IMR-90 (cell line): ENCODE measurements at regions not wholly inside any gene's neighbourhood (a gene's known extent, or its start where the extent isn't known, plus 50 kb on each side); places are given as distances from the start of the nearest gene placed in this dataset.

Experiments
- ATAC-seq: fragments of 200-7000 bp; cut with Tn5 transposase; 2 replicates; pipeline ENCODE4 v1.9.1; 2020; ENCODE audit warnings: low read depth, mild to moderate bottlenecking, moderate library complexity
- BruUV-seq: library from RNA; stranded (reverse); fragments of 400-500 nt; replicated peaks from 2 replicates; lab custom pipeline; 2021; lab: Mats Ljungman, UMichigan
- CTCF ChIA-PET: fragments of 300-600 bp; formaldehyde crosslinking; extraction: SDS; loops from one replicate; lab custom pipeline; 2021; ENCODE audit warnings: antibody characterized with exemption; lab: Yijun Ruan, JAX
- POLR2A ChIA-PET: fragments of 300-600 bp; sonication (Branson Sonifier 250); formaldehyde crosslinking; loops from one replicate; lab custom pipeline; 2022; ENCODE audit warnings: antibody characterized with exemption; ENCODE audit not compliant: unreplicated experiment; lab: Charles Lee
- DNase-seq: peaks from one replicate; pipeline ENCODE4 v3.0.0; 2013
- H2AFZ ChIP-seq: replicated peaks from 2 replicates; pipeline ENCODE3; 2013; ENCODE audit warnings: low read length, mild to moderate bottlenecking; ENCODE audit not compliant: poor library complexity
- H2AK5ac ChIP-seq: 2 replicates; pipeline ENCODE4 v1.6.1; 2013; ENCODE audit warnings: low read depth, low read length, inconsistent platforms
- H2AK9ac ChIP-seq: replicated peaks from 2 replicates; pipeline ENCODE3; 2013; ENCODE audit warnings: mild to moderate bottlenecking, low read depth, low read length, moderate library complexity; ENCODE audit not compliant: poor library complexity
- H2BK120ac ChIP-seq: 2 replicates; pipeline ENCODE4 v1.6.1; 2013; ENCODE audit warnings: low read depth, low read length, inconsistent platforms
- H2BK15ac ChIP-seq: 3 replicates; pipeline ENCODE4 v1.6.1; 2013; ENCODE audit warnings: low read depth, low read length, inconsistent platforms
- H2BK20ac ChIP-seq: 2 replicates; pipeline ENCODE4 v1.6.1; 2013; ENCODE audit warnings: low read depth, mild to moderate bottlenecking, inconsistent platforms, low read length, moderate library complexity
- H2BK5ac ChIP-seq: 2 replicates; pipeline ENCODE4 v1.6.1; 2013; ENCODE audit warnings: mild to moderate bottlenecking, low read depth, low read length, inconsistent platforms; ENCODE audit not compliant: poor library complexity, severe bottlenecking
- H3K14ac ChIP-seq: replicated peaks from 2 replicates; pipeline ENCODE4 v1.6.1; 2013; ENCODE audit warnings: low read depth, low read length, inconsistent platforms
- H3K18ac ChIP-seq: 2 replicates; pipeline ENCODE4 v1.6.1; 2013; ENCODE audit warnings: low read depth, low read length, control low read depth
- H3K23ac ChIP-seq: 2 replicates; pipeline ENCODE4 v1.6.1; 2013; ENCODE audit warnings: low read depth, low read length, inconsistent platforms
- H3K27ac ChIP-seq: 2 replicates; pipeline ENCODE4 v1.5.1; 2013; ENCODE audit warnings: mild to moderate bottlenecking, control low read depth, low read length; ENCODE audit not compliant: insufficient read depth
- H3K27me3 ChIP-seq: 2 replicates; pipeline ENCODE4 v1.6.1; 2013; ENCODE audit warnings: low read length; ENCODE audit not compliant: control insufficient read depth, insufficient read depth
- H3K36me3 ChIP-seq: 2 replicates; pipeline ENCODE4 v1.6.1; 2013; ENCODE audit warnings: low read length, mixed read lengths; ENCODE audit not compliant: control insufficient read depth, insufficient read depth
- H3K4ac ChIP-seq: 2 replicates; pipeline ENCODE4 v1.6.1; 2013; ENCODE audit warnings: low read depth, low read length, inconsistent platforms
- H3K4me1 ChIP-seq: 2 replicates; pipeline ENCODE4 v1.6.1; 2013; ENCODE audit warnings: low read length, mixed read lengths; ENCODE audit not compliant: control insufficient read depth, insufficient read depth
- H3K4me2 ChIP-seq: 2 replicates; pipeline ENCODE4 v1.6.1; 2013; ENCODE audit warnings: low read depth, mild to moderate bottlenecking, control low read depth, low read length, moderate library complexity
- H3K4me3 ChIP-seq: 2 replicates; pipeline ENCODE4 v1.5.1; 2013; ENCODE audit warnings: low read depth, mild to moderate bottlenecking, control low read depth, low read length, moderate library complexity; ENCODE audit not compliant: insufficient read depth
- H3K56ac ChIP-seq: 2 replicates; pipeline ENCODE4 v1.6.1; 2013; ENCODE audit warnings: low read length, inconsistent platforms; ENCODE audit not compliant: insufficient read depth; ENCODE audit errors: extremely low read depth
- H3K79me1 ChIP-seq, 2 experiments: 2 replicates each; pipeline ENCODE4 v1.6.1; 2013; ENCODE audit warnings: low read length in 2 of 2, inconsistent platforms in 1 of 2, low read depth in 1 of 2
- H3K9ac ChIP-seq: 2 replicates; pipeline ENCODE4 v1.6.1; 2013; ENCODE audit warnings: low read depth, low read length, control low read depth
- H3K9me1 ChIP-seq: 2 replicates; pipeline ENCODE4 v1.6.1; 2013; ENCODE audit warnings: low read length, inconsistent platforms; ENCODE audit not compliant: insufficient read depth
- H3K9me3 ChIP-seq: 2 replicates; pipeline ENCODE4 v1.6.1; 2013; ENCODE audit warnings: low read length; ENCODE audit not compliant: control insufficient read depth, insufficient read depth
- H4K20me1 ChIP-seq: 2 replicates; pipeline ENCODE4 v1.6.1; 2013; ENCODE audit warnings: low read length, inconsistent platforms; ENCODE audit not compliant: insufficient read depth
- H4K5ac ChIP-seq: 2 replicates; pipeline ENCODE4 v1.6.1; 2013; ENCODE audit warnings: mild to moderate bottlenecking, low read depth, low read length, control low read depth
- H4K8ac ChIP-seq, 2 experiments: 2 replicates each; pipeline ENCODE4 v1.6.1; 2013; ENCODE audit warnings: low read depth in 2 of 2, low read length in 2 of 2, control low read depth in 1 of 2, inconsistent platforms in 1 of 2
- H4K91ac ChIP-seq: 2 replicates; pipeline ENCODE4 v1.6.1; 2013; ENCODE audit warnings: low read depth, low read length, inconsistent platforms; ENCODE audit not compliant: insufficient read depth
- BHLHE40 ChIP-seq: fragments of 150-350 bp; IDR thresholded peaks from 2 replicates; pipeline ENCODE4 v1.6.1; 2016; ENCODE audit warnings: mild to moderate bottlenecking, low read depth, low read length
- CEBPB ChIP-seq: IDR thresholded peaks from 2 replicates; pipeline ENCODE4 v1.6.1; 2012; ENCODE audit warnings: low read depth, low read length, improper control_type of control experiment
- CHD1 ChIP-seq: IDR thresholded peaks from 2 replicates; pipeline ENCODE4 v1.6.1; 2012; ENCODE audit warnings: low read depth, low read length, improper control_type of control experiment
- FOS ChIP-seq: fragments of 150-350 bp; IDR thresholded peaks from 2 replicates; pipeline ENCODE4 v1.6.1; 2016; ENCODE audit warnings: low read depth, low read length
- MAFK ChIP-seq: IDR thresholded peaks from 2 replicates; pipeline ENCODE4 v1.6.1; 2012; ENCODE audit warnings: low read depth, low read length, improper control_type of control experiment
- MAZ ChIP-seq: IDR thresholded peaks from 2 replicates; pipeline ENCODE4 v1.6.1; 2012; ENCODE audit warnings: low read depth, mild to moderate bottlenecking, low read length, improper control_type of control experiment, moderate library complexity, borderline replicate concordance
- MXI1 ChIP-seq: IDR thresholded peaks from 2 replicates; pipeline ENCODE4 v1.6.1; 2012; ENCODE audit warnings: low read depth, mild to moderate bottlenecking, low read length, moderate library complexity, borderline replicate concordance
- NFE2L2 ChIP-seq: fragments of 150-350 bp; IDR thresholded peaks from 2 replicates; pipeline ENCODE4 v1.6.1; 2016; ENCODE audit warnings: low read depth, mild to moderate bottlenecking, low read length
- POLR2A ChIP-seq: IDR thresholded peaks from 2 replicates; pipeline ENCODE4 v1.6.1; 2012; ENCODE audit warnings: mild to moderate bottlenecking, low read depth, low read length
- RAD21 ChIP-seq: IDR thresholded peaks from 2 replicates; pipeline ENCODE4 v1.6.1; 2012; ENCODE audit warnings: low read length, improper control_type of control experiment
- RCOR1 ChIP-seq: IDR thresholded peaks from 2 replicates; pipeline ENCODE4 v1.6.1; 2012; ENCODE audit warnings: mild to moderate bottlenecking, low read length, improper control_type of control experiment; ENCODE audit not compliant: insufficient replicate concordance
- RFX5 ChIP-seq: IDR thresholded peaks from 2 replicates; pipeline ENCODE4 v1.8.0; 2012; ENCODE audit warnings: low read depth, mild to moderate bottlenecking, low read length, moderate library complexity
- SMC3 ChIP-seq: fragments of 150-350 bp; IDR thresholded peaks from 2 replicates; pipeline ENCODE4 v1.6.1; 2016; ENCODE audit warnings: low read depth, mild to moderate bottlenecking, antibody characterized with exemption, low read length, moderate library complexity
- USF2 ChIP-seq: fragments of 150-350 bp; IDR thresholded peaks from 2 replicates; pipeline ENCODE4 v1.6.1; 2017; ENCODE audit warnings: mild to moderate bottlenecking, antibody characterized with exemption, low read length, low read depth
- WGBS, 2 experiments: methylation state at CpG; one replicate each; pipeline versions ENCODE4 v1.1.5 to v1.1.7; 2013; ENCODE audit warnings: missing lambda C conversion rate in 2 of 2; ENCODE audit not compliant: insufficient read length in 1 of 2; ENCODE audit errors: extremely low coverage in 2 of 2; 5-methylcytosine and 5-hydroxymethylcytosine counted together
- dilution Hi-C: fragments of 300-500 bp; cut with HindIII; formaldehyde crosslinking; loops from one replicate; pipeline ENCODE4 v1.14.3; 2018; ENCODE audit warnings: low sequenced_read_pairs; ENCODE audit not compliant: unreplicated experiment
- in situ Hi-C: fragments of 300-500 bp; cut with MboI; formaldehyde crosslinking; loops from 3 replicates; pipeline ENCODE4 v1.14.3; 2019; ENCODE audit warnings: low sequenced_read_pairs, inconsistent platforms, mixed read lengths
- intact Hi-C: fragments of 100-400 bp; cut with micrococcal nuclease; formaldehyde crosslinking; loops from 2 replicates; pipeline ENCODE4 v1.10.0; 2022
- TF ChIP-seq, protein P1 (sequence below): conservative IDR thresholded peaks from 2 replicates; pipeline ENCODE4 v1.5.1; 2012; ENCODE audit warnings: mild to moderate bottlenecking, low read depth, low read length, improper control_type of control experiment
- TF ChIP-seq, protein P2 (sequence below): fragments of 150-350 bp; IDR thresholded peaks from 2 replicates; pipeline ENCODE4 v1.6.1; 2016; ENCODE audit warnings: low read depth, mild to moderate bottlenecking, low read length, moderate library complexity, borderline replicate concordance

DNA sequence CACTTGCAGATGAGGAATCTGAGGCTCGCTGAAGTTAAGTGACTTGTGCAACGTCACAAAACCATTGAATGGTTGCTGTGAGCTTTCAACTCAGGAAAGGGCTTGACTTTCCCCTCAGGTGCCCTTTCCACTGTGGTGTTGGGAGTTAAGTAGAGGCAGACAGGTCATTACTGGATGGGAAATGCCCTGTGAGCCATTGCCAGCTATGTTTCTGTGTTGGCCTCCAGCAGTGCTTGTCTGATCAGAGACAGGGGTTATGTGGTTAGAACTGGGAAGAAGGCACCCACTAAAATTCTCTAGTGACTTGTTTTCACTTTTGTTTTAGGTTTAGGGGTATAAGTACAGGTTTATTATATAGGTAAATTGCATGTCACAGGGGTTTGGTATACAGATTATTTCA is 96.6 kb downstream of the FDX1 start:
- peak overlapping the region; percentile 2; the same call in 1 of the 2 replicates for H2BK120ac ChIP-seq
- no peaks in the 10 kb centered on the region for H3K27me3 ChIP-seq
- 0% methylated on average over 2 of the region's 2 CpGs; no CpG with 5 or more reads in 1 of the 2 experiments for WGBS, 2 experiments
- no peak overlapping the region for H3K4me2 ChIP-seq
- H3K27ac ChIP-seq = no peak overlapping the region
- BruUV-seq = no TSS peak
- dilution Hi-C loops (no loop called here), intact Hi-C loops (no loop called here), in situ Hi-C loops (no loop called here)
- H2AFZ ChIP-seq = peak overlapping the region; percentile 17
- H2AK9ac ChIP-seq = no peak overlapping the region
- peak overlapping the region; percentile 77 for H2AK5ac ChIP-seq
- ChIA-PET CTCF (no interaction called here), POLR2A (no interaction called here)
- H2BK15ac ChIP-seq = peak overlapping the region; percentile 40; the same call in 1 of the 3 replicates
- H3K4me3 ChIP-seq = no peak overlapping the region
- no peaks in the 10 kb centered on the region for H3K79me1 ChIP-seq
- peak overlapping the region; percentile 11; the same call in 1 of the 2 replicates for H4K5ac ChIP-seq
- no peak overlapping the region for H2BK5ac ChIP-seq
- H3K9me3 ChIP-seq = no peaks in the 10 kb centered on the region
- H3K4ac ChIP-seq = peak overlapping the region; percentile 36; the same call in 1 of the 2 replicates
- no peak overlapping the region for H3K9ac ChIP-seq
- no peak for DNase-seq
- ATAC-seq = no peak
- no peak overlapping the region for H3K56ac ChIP-seq
- peaks cover 8% of the 10 kb centered on the region; the same call in 1 of the 2 replicates for H3K9me1 ChIP-seq
- H3K36me3 ChIP-seq = no peaks in the 10 kb centered on the region
- H3K23ac ChIP-seq = no peak overlapping the region
- peak overlapping the region in 1 of 2 experiments; percentile 12; a peak in 1 of 4 replicates for H4K8ac ChIP-seq
- peak overlapping the region; percentile 26; the same call in 1 of the 2 replicates for H3K18ac ChIP-seq
- peaks cover 16% of the 10 kb centered on the region for H3K4me1 ChIP-seq
- 0 out of 2 replicates have a peak overlapping the region, but pooled peaks have one; percentile 19 for H3K14ac ChIP-seq
- no peak for TF ChIP-seq RCOR1
- TF ChIP-seq CEBPB = no peak
- TF ChIP-seq MAZ = no peak
- TF ChIP-seq USF2 = no peak
- no peak for TF ChIP-seq MAFK
- TF ChIP-seq CHD1 = no peak
- TF ChIP-seq BHLHE40 = no peak
- TF ChIP-seq RFX5 = no peak
- TF ChIP-seq POLR2A = no peak
- TF ChIP-seq RAD21 = no peak
- no peak for TF ChIP-seq MXI1
- TF ChIP-seq, protein P1, sequence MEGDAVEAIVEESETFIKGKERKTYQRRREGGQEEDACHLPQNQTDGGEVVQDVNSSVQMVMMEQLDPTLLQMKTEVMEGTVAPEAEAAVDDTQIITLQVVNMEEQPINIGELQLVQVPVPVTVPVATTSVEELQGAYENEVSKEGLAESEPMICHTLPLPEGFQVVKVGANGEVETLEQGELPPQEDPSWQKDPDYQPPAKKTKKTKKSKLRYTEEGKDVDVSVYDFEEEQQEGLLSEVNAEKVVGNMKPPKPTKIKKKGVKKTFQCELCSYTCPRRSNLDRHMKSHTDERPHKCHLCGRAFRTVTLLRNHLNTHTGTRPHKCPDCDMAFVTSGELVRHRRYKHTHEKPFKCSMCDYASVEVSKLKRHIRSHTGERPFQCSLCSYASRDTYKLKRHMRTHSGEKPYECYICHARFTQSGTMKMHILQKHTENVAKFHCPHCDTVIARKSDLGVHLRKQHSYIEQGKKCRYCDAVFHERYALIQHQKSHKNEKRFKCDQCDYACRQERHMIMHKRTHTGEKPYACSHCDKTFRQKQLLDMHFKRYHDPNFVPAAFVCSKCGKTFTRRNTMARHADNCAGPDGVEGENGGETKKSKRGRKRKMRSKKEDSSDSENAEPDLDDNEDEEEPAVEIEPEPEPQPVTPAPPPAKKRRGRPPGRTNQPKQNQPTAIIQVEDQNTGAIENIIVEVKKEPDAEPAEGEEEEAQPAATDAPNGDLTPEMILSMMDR = no peak
- no peak for TF ChIP-seq NFE2L2
- TF ChIP-seq SMC3 = no peak
- no peak for TF ChIP-seq FOS
- TF ChIP-seq, protein P2, sequence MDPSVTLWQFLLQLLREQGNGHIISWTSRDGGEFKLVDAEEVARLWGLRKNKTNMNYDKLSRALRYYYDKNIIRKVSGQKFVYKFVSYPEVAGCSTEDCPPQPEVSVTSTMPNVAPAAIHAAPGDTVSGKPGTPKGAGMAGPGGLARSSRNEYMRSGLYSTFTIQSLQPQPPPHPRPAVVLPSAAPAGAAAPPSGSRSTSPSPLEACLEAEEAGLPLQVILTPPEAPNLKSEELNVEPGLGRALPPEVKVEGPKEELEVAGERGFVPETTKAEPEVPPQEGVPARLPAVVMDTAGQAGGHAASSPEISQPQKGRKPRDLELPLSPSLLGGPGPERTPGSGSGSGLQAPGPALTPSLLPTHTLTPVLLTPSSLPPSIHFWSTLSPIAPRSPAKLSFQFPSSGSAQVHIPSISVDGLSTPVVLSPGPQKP = no peak
- no peak overlapping the region for H2BK20ac ChIP-seq
- H4K20me1 ChIP-seq = no peaks in the 10 kb centered on the region
- peak overlapping the region; percentile 24; the same call in 1 of the 2 replicates for H4K91ac ChIP-seq
